ENCODE measurements at regions not wholly inside any gene's neighbourhood (a gene's known extent, or its start where the extent isn't known, plus 50 kb on each side); places are given as distances from the start of the nearest gene placed in this dataset.
A peak's percentile ranks its signal among the peaks of the same experiment; 100 is the strongest.
"Not testable (repeated sequence)": the region's sequence is repeated elsewhere in the genome, so short reads cannot be mapped to it uniquely, and the experiment has no call there.

DNA sequence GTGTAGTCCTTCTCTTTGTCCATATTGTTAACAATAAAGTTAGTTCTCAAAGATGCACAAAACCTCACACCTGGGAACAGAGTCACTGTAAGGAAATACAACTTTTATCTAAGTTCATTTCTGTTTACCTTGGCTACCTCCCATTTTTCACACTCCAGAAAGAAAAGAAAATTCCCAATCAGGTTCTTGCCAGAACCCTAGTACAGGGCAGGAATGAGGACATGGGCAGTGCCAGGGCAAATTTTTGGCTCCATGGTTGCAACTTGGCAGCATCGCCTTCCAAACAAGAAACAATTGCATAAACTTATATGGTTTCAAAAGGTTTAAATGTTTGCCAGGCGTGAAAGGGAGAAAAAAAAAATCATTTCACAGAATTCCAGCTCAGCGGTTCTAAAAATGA is 296.3 kb upstream of the PRKD1 start:
- DNase-seq: peak in 1 of 14 donors; percentile 4

DNA sequence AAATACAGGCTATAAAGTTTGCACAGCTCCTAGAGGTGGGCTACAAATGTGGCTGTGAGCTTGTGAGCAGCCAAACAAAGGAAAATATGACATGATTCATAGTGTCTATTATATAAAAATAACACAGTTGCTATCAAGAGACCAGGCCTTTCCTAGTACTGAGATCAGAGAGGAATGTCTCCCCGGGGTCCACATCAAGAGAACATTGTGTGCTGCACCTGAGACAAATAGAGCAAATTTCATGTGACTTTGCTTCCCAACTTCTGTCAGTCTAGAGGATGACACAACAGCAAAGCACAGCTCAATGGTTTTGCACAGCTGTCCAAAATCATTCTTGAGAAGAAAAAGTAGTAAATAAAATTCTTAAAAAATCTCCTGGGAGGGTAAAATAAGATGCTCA is 297.5 kb upstream of the PRKD1 start:
- no peak for DNase-seq

DNA sequence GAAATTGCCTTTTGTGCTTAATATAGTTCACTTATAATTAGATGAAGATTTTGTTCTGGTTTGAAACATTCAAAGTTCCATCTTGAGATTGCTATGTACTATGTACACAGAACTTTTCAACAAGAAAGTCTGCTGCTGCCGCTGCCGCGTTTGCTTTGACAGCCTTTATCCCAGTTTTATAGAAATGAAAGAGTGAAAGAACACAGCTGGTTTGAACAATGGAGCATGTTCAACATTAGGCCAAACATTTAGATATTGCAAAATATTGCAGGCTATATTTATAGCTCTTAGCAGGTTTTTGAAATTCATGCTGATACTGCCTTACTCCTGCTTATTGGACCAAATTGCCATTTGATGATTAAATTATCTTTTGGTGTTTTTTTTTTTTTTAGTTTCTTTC is 299.8 kb upstream of the PRKD1 start:
- DNase-seq: no peak

DNA sequence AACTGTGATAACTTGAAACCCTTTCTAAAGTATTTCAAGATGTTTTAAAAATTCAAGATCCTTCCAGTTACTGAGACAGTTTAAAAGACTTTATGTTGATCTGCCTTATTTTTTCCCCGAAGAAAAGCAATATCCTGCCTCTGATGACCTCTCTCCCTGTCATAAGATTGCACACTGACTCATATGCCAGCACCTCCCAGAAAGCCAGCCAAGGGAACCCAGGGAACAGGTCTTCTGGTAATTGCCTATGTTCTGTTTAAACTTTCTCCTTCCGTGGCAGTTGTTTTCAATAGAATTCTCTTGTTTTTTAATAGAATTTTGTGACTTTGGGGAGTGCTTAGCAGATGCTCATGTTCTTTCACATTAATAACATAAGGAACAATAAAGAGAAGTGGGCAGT is 300.2 kb upstream of the PRKD1 start:
- no peak for DNase-seq

DNA sequence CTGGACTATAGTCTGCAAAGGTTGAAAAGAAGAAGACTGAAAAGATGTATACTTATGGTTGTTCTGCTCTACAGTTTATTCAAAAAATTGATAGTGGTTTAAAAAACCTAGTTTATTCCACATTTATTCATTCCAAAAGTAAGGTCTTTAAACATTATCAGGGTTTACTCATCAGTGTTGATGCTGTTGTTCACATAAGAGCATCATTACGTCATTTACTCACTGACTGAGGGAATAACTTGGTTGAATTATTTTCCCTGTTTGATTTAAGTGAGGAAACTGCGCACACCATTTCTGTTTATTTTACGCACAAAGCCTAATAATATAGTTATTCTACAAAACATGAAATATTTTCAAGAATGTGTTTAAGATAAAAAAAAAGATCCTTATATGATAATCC is 303.1 kb upstream of the PRKD1 start:
- no peak for DNase-seq

DNA sequence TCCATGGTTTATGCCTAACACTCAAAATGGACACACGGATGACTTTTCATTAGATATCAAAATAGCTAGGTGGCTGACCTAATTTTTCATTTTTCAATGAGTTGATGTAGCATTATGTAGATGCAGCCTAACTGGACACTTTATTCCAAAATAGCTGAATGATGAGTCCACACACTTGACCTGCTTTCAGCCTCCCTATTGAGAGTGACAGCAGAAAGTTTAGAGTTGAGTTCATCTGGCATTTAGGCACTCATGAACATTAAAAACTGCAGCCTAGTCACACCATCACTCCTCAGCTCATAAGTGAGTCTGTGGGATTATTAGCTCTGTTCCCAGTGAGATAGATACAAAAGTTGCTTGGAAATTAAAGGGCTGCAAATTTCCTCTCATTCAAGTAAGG is 307.3 kb upstream of the PRKD1 start:
- no peak for DNase-seq

DNA sequence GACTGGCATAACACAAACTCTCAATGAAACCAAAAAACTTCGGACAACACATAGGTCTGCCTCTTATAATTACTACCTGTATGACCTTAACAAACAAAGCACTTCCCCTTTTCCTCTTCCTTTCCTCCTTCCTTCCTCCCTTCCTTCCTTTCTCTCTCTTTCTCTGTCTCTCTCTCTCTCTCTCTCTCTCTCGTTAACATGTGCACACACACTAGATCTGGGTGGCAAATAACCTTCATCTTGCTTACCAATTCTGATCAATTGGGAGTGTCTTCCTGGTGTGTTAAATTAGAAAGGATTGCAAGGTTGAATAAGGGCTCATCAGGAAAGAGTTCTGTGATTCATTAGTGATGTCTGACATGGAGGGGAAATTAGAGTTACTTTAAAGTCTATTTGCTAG is 307.8 kb upstream of the PRKD1 start:
- no peak for DNase-seq

DNA sequence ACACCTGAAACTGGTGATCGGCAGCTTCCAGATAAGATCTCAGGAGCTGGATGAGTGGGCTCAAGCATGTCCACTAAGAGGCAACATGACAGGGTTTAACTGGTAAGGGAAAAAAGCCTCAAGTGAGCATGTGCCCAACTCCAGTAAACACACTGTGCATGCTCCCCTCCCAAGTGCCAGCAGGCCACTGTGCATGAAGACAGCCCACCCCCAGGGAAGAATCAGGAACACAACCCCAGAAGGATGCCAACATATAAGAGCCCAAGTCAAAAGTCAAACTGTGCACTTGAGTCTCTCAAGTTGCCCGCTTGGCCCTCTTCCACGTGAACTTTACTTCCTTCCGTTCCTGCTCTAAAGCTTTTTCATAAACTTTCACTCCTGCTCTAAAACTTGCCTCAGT is 311.3 kb upstream of the PRKD1 start:
- DNase-seq: no peak

DNA sequence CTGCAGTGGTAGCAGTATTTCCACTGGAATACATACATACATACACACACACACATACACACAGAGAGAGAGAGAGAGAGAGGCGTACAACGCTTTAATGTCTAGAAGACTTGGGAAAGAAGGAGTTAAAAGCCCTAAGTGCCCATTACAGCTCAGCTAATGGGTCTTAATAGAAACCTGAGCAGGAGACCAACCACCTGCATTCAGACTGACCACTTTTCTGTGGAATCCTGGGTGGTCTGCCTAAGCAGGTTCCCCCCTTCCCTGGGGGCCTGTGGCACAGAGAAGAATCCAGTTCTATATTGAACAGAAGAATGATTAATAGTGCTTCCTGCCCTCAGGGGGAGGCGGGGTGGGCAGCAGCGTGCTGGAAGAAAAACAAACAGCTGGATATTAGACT is 312.4 kb upstream of the PRKD1 start:
- no peak for DNase-seq

DNA sequence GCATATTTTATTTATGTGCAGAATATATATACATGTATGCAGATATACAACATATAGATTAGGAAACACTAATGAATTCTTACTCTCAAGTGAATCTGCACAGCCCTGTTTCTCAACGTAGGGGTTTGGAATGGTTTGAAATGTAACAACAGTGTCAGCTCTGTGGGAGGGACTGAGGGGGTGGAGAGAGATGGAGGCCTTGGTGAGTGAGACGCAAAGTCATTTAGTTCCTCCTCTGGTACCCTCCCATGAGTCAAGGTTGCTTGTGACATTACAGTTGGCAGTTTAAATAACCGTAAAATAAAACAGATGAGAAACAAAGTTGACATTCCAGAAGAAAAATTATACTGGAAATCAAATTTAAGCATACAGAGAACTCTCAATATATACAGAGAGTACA is 313.0 kb upstream of the PRKD1 start:
- DNase-seq: no peak

DNA sequence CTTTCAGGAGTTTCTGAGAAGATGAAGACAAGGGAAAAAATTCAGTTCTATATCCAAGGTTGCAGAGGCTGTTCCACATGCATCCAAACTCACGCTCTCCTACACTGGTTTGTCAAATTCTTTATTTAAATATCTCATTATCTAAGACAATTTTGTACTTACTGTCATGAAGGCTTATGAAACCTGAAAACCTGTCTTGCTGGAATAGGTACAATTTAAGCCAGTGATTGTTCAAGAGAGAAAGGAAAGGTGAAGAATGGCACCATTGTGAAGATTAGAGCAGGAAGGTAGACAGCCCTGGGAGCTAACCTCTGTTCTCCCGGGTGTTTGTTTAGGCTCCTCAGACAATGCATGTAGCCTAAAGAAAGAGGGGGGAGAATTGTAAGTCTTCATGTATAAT is 315.1 kb upstream of the PRKD1 start:
- no peak for DNase-seq

DNA sequence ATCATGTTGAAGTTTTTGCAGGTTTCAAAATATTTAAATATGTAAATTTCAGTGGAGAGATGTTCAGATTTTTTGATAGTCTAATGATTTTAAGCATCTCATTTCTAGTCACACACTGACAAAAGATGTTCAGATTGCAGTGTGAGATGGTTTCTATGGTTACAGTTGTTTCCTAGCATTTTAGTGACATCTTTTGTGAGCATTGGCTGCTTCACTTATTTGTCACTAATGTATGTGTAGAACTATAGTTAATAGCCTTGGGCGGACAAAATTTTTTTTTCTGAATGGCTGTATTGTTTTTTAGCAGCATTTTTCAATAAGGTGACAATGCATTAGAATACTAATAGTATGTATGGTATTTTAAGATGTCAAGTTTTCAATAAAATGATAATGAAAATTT is 315.6 kb upstream of the PRKD1 start:
- no peak for DNase-seq

DNA sequence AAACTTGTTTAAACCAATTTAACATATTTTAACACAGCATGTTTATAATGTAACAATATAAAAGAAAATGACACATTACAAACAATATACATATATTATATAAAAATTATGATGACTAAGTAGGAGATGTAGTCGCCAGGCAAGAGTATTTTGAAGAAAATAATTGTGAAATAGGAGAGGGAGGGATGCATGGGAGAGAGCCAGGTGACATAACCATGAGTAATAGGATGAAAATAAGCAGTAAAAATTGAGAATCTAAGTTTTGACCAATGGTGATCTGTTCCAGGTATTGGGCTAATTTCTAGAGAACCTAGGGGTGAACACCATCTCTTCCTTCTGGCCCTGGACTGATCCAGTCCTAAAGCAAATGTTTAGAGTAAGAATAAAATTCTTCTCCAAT is 315.2 kb upstream of the G2E3 start:
- DNase-seq: no peak

DNA sequence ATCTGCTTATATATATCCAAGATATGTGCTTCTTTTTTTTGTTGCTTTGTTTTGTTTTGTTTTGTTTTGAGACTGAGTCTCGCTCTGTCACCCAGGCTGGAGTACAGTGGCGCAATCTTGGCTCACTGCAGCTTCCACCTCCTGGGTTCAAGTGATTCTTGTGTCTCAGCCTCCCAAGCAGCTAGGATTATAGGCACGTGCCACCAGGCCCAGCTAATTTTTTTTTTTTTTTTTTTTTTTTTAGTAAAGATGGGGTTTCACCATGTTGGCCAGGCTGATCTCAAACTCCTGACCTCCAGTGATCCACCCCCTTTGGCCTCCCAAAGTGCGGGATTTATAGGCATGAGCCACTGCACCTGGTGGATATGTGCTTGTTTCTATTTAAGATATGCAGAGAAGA is 314.6 kb upstream of the G2E3 start:
- DNase-seq: not testable (repeated sequence)

DNA sequence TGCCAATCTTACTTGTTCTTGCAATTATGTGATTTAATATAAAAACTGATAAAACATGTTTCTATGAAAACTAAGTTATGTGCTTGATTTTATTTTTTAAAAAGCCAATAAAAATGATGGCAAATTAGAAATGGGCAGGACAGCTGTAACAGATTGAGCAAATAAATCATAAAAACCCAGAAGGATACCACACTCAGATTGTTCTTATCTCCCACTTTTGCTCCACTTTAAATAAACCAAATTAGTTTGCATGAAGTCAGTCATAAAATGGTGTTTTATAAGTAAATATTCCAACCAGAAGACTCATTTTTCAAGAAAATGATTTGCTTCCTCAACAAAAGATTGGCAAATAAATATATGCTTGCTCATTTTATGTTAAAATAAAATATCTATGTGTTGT is 307.9 kb upstream of the G2E3 start:
- DNase-seq: no peak

DNA sequence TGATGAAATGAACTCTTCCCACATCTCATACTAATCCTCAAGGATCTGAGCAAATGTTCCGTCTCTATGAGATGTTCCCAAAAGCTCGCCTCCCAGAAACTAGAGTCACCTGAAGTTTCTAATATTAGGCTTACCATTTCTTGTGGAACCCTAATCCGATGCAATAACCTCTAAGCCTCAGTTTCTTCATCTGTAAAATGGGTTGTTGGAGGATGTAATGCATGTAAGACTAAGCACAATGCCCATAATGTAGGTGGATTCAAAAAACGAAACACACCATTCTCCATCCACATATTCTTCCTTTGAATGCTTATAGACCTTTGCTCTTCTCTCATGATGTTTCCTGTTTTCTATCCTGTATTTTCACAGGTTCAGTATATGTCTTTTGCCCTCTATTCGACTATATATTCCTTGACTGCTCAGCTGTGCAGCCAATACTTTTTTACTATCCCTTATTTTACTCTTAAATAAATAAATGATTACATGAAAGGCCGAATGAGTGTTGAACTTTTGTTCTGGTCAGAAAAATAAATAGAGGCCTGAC is 307.3 kb upstream of the G2E3 start:
- no peak for DNase-seq

DNA sequence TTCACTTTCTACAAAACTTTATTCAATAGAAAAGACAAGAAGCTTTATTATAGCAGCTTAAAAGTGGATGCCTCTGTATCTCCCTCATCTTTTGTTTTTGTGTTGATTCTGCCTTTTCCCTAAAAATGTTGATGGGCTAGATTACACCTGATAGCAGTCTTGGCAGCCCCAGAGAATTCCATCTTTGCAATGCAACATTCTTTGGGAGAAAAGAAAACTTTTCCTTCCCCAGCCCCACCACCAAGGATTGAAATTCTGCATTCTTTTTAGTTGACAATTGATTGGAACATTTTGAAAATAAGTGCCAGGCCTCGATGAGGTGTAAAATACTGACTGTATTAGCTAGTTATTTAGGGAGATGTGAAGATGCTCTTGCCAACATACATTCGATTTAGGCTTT is 306.8 kb upstream of the G2E3 start:
- DNase-seq: no peak

DNA sequence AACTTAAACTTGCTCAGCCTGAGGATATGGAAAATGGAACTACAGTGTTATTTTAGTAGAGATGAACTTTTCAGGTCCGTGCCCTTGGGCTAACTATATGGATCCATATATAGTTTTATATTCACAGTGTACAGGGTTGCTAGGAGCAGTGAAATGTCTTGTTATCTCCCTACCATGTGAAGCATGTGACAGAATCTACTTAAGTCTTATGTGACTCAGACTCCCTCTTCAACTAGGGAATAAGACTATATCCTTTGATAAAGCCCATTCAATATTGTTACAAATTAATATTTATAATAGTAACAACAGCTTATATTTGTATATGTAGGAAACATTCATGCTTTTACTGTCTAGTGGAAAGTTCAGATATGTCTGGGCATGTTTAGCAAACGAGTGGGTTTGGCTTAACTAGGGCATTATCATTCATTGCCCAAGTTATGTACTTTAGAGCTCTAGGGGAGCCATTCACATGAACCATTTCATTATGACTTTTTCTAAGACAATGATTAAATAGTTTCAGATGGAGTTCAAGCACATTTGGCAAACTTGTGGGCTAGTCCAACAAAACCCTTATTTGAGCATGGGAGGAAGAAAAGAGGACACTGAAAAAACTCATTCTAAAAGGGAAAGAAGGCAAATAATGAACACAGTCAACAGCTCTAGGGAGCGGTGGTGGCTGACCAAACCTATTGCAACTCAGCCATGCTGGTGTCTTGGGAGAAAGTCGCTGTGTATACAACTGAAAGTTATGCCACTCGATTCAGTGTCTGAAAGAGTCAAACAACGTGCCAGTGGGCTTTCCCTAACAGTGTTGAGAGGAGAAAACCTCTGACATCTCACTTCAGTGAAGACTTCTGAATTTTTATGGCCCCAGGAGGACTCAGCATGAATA is 305.9 kb upstream of the G2E3 start:
- DNase-seq: no peak

DNA sequence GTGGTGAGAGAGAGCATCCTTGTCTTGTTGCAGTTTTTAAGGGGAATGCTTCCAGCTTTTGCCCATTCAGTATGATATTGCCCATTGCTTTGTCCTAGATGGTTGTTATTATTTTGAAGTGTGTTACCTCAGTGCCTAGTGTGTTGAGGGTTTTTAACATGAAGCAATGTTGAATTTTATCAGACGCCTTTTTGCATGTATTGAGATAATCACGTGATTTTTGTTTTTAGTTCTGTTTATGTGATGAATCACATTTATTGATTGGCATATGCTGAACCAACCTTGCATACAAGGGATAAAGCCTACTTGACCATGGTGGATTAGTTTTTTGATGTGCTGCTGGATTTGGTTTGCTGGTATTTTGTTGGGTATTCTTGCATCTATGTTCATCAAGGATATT is 302.3 kb upstream of the G2E3 start:
- DNase-seq: no peak

DNA sequence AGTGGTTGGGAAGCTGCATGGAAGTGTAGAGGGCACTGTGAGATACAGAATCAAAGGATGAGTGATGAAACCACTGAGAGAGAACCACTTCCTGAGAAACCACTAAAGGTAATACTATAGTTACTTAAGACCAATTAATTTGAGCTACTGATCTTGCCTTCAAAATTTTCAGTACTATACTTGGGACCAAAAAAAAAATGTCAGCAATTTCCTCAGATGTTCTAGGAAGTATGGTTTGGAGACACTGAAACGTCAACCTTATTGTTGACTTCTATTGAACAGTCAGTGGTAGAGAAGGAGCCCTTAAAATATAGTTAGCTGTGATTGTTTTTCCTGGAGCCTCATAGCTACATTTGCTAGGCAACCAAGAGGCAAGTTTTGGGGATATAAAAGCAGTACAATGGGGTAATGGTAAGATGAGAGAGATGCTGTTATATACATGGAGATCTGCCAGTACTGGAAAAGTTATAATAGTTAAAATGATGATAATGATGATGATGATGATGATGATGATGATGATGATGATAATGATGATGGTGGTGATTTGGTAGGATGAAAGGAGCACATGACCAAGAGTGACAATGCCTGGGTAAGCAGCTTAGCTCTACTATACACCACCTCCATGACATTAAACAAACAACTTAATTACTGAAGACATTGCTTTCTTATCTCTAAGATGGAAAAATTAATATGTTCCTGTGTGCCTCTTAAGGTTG is 300.9 kb upstream of the G2E3 start:
- DNase-seq: no peak

DNA sequence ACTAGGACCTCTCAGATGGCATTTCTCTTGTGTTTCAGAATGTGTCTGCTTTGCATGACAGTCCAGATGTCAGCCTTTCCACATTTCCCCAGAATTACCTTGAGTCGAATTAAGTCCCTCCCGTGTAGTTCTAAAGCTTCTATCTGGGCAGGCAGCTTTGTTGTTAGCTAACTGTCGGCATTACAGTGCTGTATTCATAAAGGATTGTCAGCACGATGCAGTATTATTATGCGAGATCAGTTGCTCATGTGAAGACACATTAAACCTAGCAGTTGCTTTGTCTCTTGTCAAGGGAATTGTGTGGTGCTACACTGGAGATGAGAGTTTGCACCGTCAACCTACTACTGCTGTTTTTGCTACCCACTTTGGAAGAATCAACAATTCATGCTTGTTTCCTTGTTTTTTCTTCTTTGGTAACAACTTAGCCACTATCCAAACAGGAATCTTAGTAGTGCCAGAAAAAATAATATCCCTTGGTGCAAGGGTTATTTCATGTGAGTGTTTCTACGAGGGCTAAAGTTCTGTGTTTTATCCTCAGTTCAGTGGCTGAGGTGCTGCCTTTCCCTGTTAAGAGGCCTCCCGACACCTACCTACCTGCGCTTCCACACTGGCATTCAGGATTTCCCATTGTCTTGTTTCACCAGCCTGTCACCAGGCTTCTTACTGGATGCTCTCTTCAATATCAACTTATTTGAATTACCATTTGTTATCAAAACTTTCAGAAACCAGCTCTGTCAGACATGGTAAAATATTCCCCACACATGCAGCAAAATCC is 297.9 kb upstream of the G2E3 start:
- DNase-seq: no peak

DNA sequence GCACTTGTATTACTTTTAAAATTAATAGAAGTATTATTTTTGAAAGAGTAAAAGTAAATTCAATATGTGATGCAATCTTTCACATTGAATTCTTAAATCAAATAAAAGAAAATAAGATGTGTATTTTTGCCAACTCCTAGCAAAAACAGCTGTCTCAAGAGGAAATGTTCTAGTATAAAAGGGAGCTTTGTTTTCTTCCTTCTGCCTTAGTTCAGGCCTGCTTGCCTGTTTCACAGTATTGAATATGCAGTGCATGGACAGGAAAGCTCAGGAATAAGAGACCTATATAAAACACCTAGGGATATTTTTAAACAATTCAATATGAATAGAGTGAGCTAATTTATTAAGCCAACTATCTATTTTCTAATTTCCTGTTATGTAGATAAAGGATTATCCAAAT is 294.8 kb upstream of the G2E3 start:
- no peak for DNase-seq

DNA sequence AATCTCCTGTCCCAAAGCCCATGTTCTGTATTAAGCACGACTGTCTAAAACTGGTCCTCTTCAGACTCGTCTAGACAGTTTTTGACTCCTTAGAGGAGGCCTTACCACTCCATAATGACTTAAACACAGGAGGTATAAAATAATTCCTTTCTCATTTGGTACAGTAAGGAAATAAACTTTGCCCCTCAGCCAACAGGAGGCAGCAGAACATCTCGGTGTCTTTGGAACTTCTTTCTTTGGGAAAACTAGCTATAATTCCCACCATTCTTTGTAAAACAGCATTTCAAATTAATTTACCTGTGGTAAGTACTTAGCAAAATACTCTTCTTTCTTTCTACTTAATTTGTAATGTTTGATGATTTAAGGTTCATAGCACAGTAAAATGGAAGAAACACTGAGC is 292.7 kb upstream of the G2E3 start:
- DNase-seq: no peak
